Endothelial cell of umbilical vein (primary cell): ENCODE measurements at regions not wholly inside any gene's neighbourhood (a gene's known extent, or its start where the extent isn't known, plus 50 kb on each side); places are given as distances from the start of the nearest gene placed in this dataset.

Source experiments
- BruUV-seq: library from RNA; stranded (reverse); fragments of 400-500 nt; replicated peaks from 2 replicates; lab custom pipeline; 2021; lab: Mats Ljungman, UMichigan
- CTCF ChIA-PET: fragments of 300-600, 350-600 bp; sonication (Branson Sonifier 250); formaldehyde crosslinking; loops from one replicate; lab custom pipeline; 2021; ENCODE audit warnings: antibody characterized with exemption, inconsistent platforms; lab: Charles Lee
- POLR2A ChIA-PET: fragments of 300-600, 350-600 bp; sonication (Branson Sonifier 250); formaldehyde crosslinking; loops from one replicate; lab custom pipeline; 2021; ENCODE audit warnings: antibody characterized with exemption, inconsistent platforms; lab: Charles Lee
- DNase-seq: peaks from one replicate; pipeline ENCODE4 v3.0.0-alpha.2; 2011; ENCODE audit warnings: low read depth, low spot score
- FAIRE-seq: peaks from 2 replicates; lab custom pipeline; 2011; peaks lifted over from hg19 to GRCh38; lab: Jason Lieb, UNC
- H2AFZ ChIP-seq: 2 replicates; pipeline ENCODE4 v1.6.0; 2012; ENCODE audit warnings: low read depth, low read length, control low read depth, inconsistent platforms
- H3K27ac ChIP-seq: 2 replicates; pipeline ENCODE4 v1.5.1; 2011; ENCODE audit warnings: low read depth, mild to moderate bottlenecking, control low read depth, low read length, moderate library complexity; ENCODE audit not compliant: insufficient read depth
- H3K27me3 ChIP-seq, 2 experiments: 2 replicates each; pipeline versions ENCODE4 v1.6.0 to v1.6.1; 2011; ENCODE audit warnings: low read length in 2 of 2, mixed read lengths in 1 of 2; ENCODE audit not compliant: control insufficient read depth in 2 of 2, insufficient read depth in 2 of 2
- H3K36me3 ChIP-seq, 2 experiments: 2 replicates in 1 of 2; 3 replicates in 1 of 2; pipeline ENCODE4 v1.5.1; 2011; ENCODE audit warnings: low read length in 2 of 2, mild to moderate bottlenecking in 1 of 2, moderate library complexity in 1 of 2; ENCODE audit not compliant: control insufficient read depth in 2 of 2, insufficient read depth in 2 of 2; ENCODE audit errors: extremely low read depth in 1 of 2
- H3K4me1 ChIP-seq: 3 replicates; pipeline ENCODE4 v1.5.1; 2011; ENCODE audit warnings: mild to moderate bottlenecking, low read length; ENCODE audit not compliant: control insufficient read depth, insufficient read depth; ENCODE audit errors: extremely low read depth
- H3K4me2 ChIP-seq: 2 replicates; pipeline ENCODE4 v1.6.1; 2011; ENCODE audit warnings: low read length, control low read depth, mixed read lengths; ENCODE audit not compliant: insufficient read depth
- H3K4me3 ChIP-seq, 3 experiments: fragments of 200-600 bp in 1 of 3; sonication (generic), shearing (Covaris generic) in 1 of 3; replicated peaks in 1 of 3; 2 replicates each; pipeline ENCODE4 v1.5.1; 2011 to 2016; ENCODE audit warnings: control low read depth in 3 of 3, low read length in 3 of 3, mild to moderate bottlenecking in 2 of 3, inconsistent platforms in 1 of 3, low read depth in 1 of 3, moderate library complexity in 1 of 3; ENCODE audit not compliant: insufficient read depth in 1 of 3
- H3K79me2 ChIP-seq: 2 replicates; pipeline ENCODE4 v1.6.0; 2012; ENCODE audit warnings: low read length, inconsistent platforms; ENCODE audit not compliant: control insufficient read depth, insufficient read depth
- H3K9ac ChIP-seq: replicated peaks from 2 replicates; pipeline ENCODE3; 2011; ENCODE audit warnings: low read length, control low read depth; ENCODE audit not compliant: insufficient read depth; ENCODE audit errors: extremely low read depth
- H3K9me1 ChIP-seq: replicated peaks from 3 replicates; pipeline ENCODE4 v1.6.0; 2011; ENCODE audit warnings: mild to moderate bottlenecking, low read length; ENCODE audit not compliant: control insufficient read depth, insufficient read depth; ENCODE audit errors: extremely low read depth
- H3K9me3 ChIP-seq: replicated peaks from 2 replicates; pipeline ENCODE4 v1.5.1; 2012; ENCODE audit warnings: low read length, inconsistent platforms; ENCODE audit not compliant: control insufficient read depth, insufficient read depth
- H4K20me1 ChIP-seq: replicated peaks from 2 replicates; pipeline ENCODE3; 2011; ENCODE audit warnings: mild to moderate bottlenecking, low read length; ENCODE audit not compliant: control insufficient read depth, insufficient read depth; ENCODE audit errors: extremely low read depth
- CTCF ChIP-seq, 2 donors: IDR thresholded peaks; 1 replicate in 1 of 2; 2 replicates in 1 of 2; pipeline ENCODE4 v1.5.1; 2011; ENCODE audit warnings: low read length in 2 of 2, mild to moderate bottlenecking in 2 of 2, moderate library complexity in 2 of 2, control low read depth in 1 of 2, inconsistent platforms in 1 of 2, low read depth in 1 of 2; ENCODE audit not compliant: insufficient read depth in 1 of 2; ENCODE audit errors: extremely low read depth in 1 of 2
- EZH2 ChIP-seq: IDR thresholded peaks from 2 replicates; pipeline ENCODE4 v1.6.1; 2012; ENCODE audit warnings: borderline replicate concordance, low read depth, mild to moderate bottlenecking, moderate library complexity, low read length, inconsistent platforms; ENCODE audit not compliant: severe bottlenecking
- FOS ChIP-seq: IDR thresholded peaks from 2 replicates; pipeline ENCODE4 v1.6.1; 2011; ENCODE audit warnings: mild to moderate bottlenecking, low read length, moderate library complexity, borderline replicate concordance; ENCODE audit not compliant: insufficient read depth
- GATA2 ChIP-seq: IDR thresholded peaks from 2 replicates; pipeline ENCODE4 v1.7.0; 2011; ENCODE audit warnings: low read depth, mild to moderate bottlenecking, moderate library complexity, mixed read lengths, low read length; ENCODE audit not compliant: insufficient read length, insufficient read depth
- JUN ChIP-seq: IDR thresholded peaks from 2 replicates; pipeline ENCODE4 v1.6.1; 2011; ENCODE audit warnings: borderline replicate concordance, low read depth; ENCODE audit not compliant: insufficient read length, insufficient read depth
- MAX ChIP-seq: IDR thresholded peaks from 2 replicates; pipeline ENCODE4 v1.6.1; 2011; ENCODE audit not compliant: insufficient read depth, insufficient read length
- MYC ChIP-seq: IDR thresholded peaks from one replicate; pipeline ENCODE4 v1.6.1; 2011; ENCODE audit warnings: mild to moderate bottlenecking, low read depth, low read length
- POLR2A ChIP-seq: IDR thresholded peaks from 2 replicates; pipeline ENCODE4 v1.6.1; 2012; ENCODE audit warnings: low read depth, mild to moderate bottlenecking, control low read depth, low read length
- POLR2AphosphoS5 ChIP-seq: IDR thresholded peaks from 2 replicates; pipeline ENCODE4 v1.6.1; 2012; ENCODE audit warnings: low read depth, mild to moderate bottlenecking, control low read depth, low read length, moderate library complexity; ENCODE audit not compliant: insufficient read depth
- dilution Hi-C: fragments of 300-500 bp; cut with MboI; formaldehyde crosslinking; loops from one replicate; pipeline ENCODE4 v1.15.0; 2019; ENCODE audit warnings: low sequenced_read_pairs; ENCODE audit not compliant: extremely low pct_ligation_motif_present
- intact Hi-C: fragments of 100-400 bp; cut with micrococcal nuclease; formaldehyde crosslinking; loops from one replicate; pipeline ENCODE4 v1.10.0; 2022

GRCh38 chr3:171531716-171532115 is 71.5 kb upstream of the TNIK start:
- H2AFZ ChIP-seq = no peak overlapping the region
- POLR2A ChIA-PET = no interaction called here
- dilution Hi-C loops (no loop called here), intact Hi-C loops (no loop called here)
- H3K9me1 ChIP-seq = no peaks in the 10 kb centered on the region
- peak; percentile 37 for FAIRE-seq
- TF ChIP-seq POLR2A = no peak
- no peak for TF ChIP-seq CTCF (IDR thresholded peaks at IDR 0.05; ENCODE audit: extremely low read depth in 1 of 2, insufficient read depth in 1 of 2, low read depth in 1 of 2, low read length in 2 of 2)
- no peak for TF ChIP-seq MYC
- TF ChIP-seq POLR2AphosphoS5 = no peak
- no peak for TF ChIP-seq FOS
- no peak for TF ChIP-seq JUN
- TF ChIP-seq EZH2 = no peak
- no peak overlapping the region for H3K27ac ChIP-seq
- no peaks in the 10 kb centered on the region for H3K27me3 ChIP-seq
- no TSS peak for BruUV-seq
- no peaks in the 10 kb centered on the region for H3K79me2 ChIP-seq
- no peak for DNase-seq
- CTCF ChIA-PET = no interaction called here
- H3K4me1 ChIP-seq = no peaks in the 10 kb centered on the region
- H3K9ac ChIP-seq = no peak overlapping the region
- no peaks in the 10 kb centered on the region for H4K20me1 ChIP-seq
- no peaks in the 10 kb centered on the region for H3K36me3 ChIP-seq
- H3K4me2 ChIP-seq = no peak overlapping the region
- H3K4me3 ChIP-seq = no peak overlapping the region
- no peaks in the 10 kb centered on the region for H3K9me3 ChIP-seq

- dilution Hi-C loops = no loop called here
- CTCF ChIA-PET = interaction anchor here (1.4 kb wide), 1 partner anchor 13 kb away, joined by 3 read pairs; no protein-coding TSS in a partner anchor
- H3K9me1 ChIP-seq = no peaks in the 10 kb centered on the region
- no peak overlapping the region for H3K27ac ChIP-seq
- no peak overlapping the region for H2AFZ ChIP-seq
- no peaks in the 10 kb centered on the region for H3K27me3 ChIP-seq
- no peaks in the 10 kb centered on the region for H4K20me1 ChIP-seq
- no peak for FAIRE-seq
- POLR2A ChIA-PET = no interaction called here
- no peaks in the 10 kb centered on the region for H3K36me3 ChIP-seq
- intact Hi-C loops = no loop called here
- H3K9ac ChIP-seq = no peak overlapping the region
- TF ChIP-seq POLR2AphosphoS5 = no peak
- no peak for TF ChIP-seq CTCF (IDR thresholded peaks at IDR 0.05; ENCODE audit: extremely low read depth in 1 of 2, insufficient read depth in 1 of 2, low read depth in 1 of 2, low read length in 2 of 2)
- no peak for TF ChIP-seq MYC
- TF ChIP-seq MAX = no peak
- TF ChIP-seq EZH2 = no peak
- no peak for TF ChIP-seq POLR2A
- TF ChIP-seq GATA2 = no peak
- no peak overlapping the region for H3K4me2 ChIP-seq
- peaks cover 20% of the 10 kb centered on the region for H3K4me1 ChIP-seq
- no peaks in the 10 kb centered on the region for H3K9me3 ChIP-seq
- H3K4me3 ChIP-seq = no peak overlapping the region
- BruUV-seq = no TSS peak
- no peaks in the 10 kb centered on the region for H3K79me2 ChIP-seq
- DNase-seq = no peak
These were observed 67.9 kb upstream of the TNIK start for GRCh38 chr3:171528102-171528501.
